Neuronal stem cell (in vitro differentiated cells): ENCODE measurements at regions not wholly inside any gene's neighbourhood (a gene's known extent, or its start where the extent isn't known, plus 50 kb on each side); places are given as distances from the start of the nearest gene placed in this dataset.

Source experiments
- DNase-seq: peaks from one replicate; pipeline ENCODE4 v3.0.0-alpha.2; 2013; ENCODE audit warnings: low spot score
- H2AFZ ChIP-seq: one replicate; pipeline ENCODE4 v1.6.1; 2013; ENCODE audit warnings: mild to moderate bottlenecking, low read length, inconsistent platforms
- H2AK5ac ChIP-seq: 2 replicates; pipeline ENCODE4 v1.6.1; 2013; ENCODE audit warnings: low read depth, mild to moderate bottlenecking, inconsistent platforms, low read length, moderate library complexity, mixed read lengths
- H2BK120ac ChIP-seq: 2 replicates; pipeline ENCODE4 v1.6.1; 2013; ENCODE audit warnings: low read depth, mild to moderate bottlenecking, inconsistent platforms, low read length, moderate library complexity, mixed read lengths
- H2BK12ac ChIP-seq: one replicate; pipeline ENCODE4 v1.6.1; 2013; ENCODE audit warnings: low read length, inconsistent platforms
- H2BK15ac ChIP-seq: 2 replicates; pipeline ENCODE4 v1.6.1; 2013; ENCODE audit warnings: mild to moderate bottlenecking, low read length, inconsistent platforms, mixed read lengths
- H2BK5ac ChIP-seq: one replicate; pipeline ENCODE4 v1.6.1; 2013; ENCODE audit warnings: inconsistent platforms, mild to moderate bottlenecking, low read length, moderate library complexity
- H3K14ac ChIP-seq: one replicate; pipeline ENCODE4 v1.6.1; 2013; ENCODE audit warnings: low read length, inconsistent platforms
- H3K18ac ChIP-seq: 2 replicates; pipeline ENCODE4 v1.6.1; 2013; ENCODE audit warnings: low read length, inconsistent platforms
- H3K23ac ChIP-seq: 2 replicates; pipeline ENCODE4 v1.6.1; 2013; ENCODE audit warnings: low read depth, mild to moderate bottlenecking, mixed read lengths, low read length, inconsistent platforms; ENCODE audit not compliant: poor library complexity
- H3K27ac ChIP-seq: replicated peaks from 3 replicates; pipeline ENCODE4 v1.5.1; 2013; ENCODE audit warnings: low read length, inconsistent platforms
- H3K27me3 ChIP-seq, 3 experiments: 2 replicates each; pipeline ENCODE4 v1.6.1; 2013; ENCODE audit warnings: low read length in 3 of 3, mild to moderate bottlenecking in 2 of 3, inconsistent platforms in 1 of 3, low read depth in 1 of 3, mixed read lengths in 1 of 3, moderate library complexity in 1 of 3; ENCODE audit not compliant: control insufficient read depth in 3 of 3, insufficient read depth in 3 of 3
- H3K36me3 ChIP-seq, 2 donors: replicated peaks in 1 of 2; 2 replicates each; pipeline ENCODE4 v1.6.1; 2013; ENCODE audit warnings: low read length in 2 of 2; ENCODE audit not compliant: control insufficient read depth in 2 of 2, insufficient read depth in 2 of 2
- H3K4ac ChIP-seq: 2 replicates; pipeline ENCODE4 v1.6.1; 2013; ENCODE audit warnings: inconsistent platforms, mild to moderate bottlenecking, low read length, moderate library complexity
- H3K4me1 ChIP-seq, 2 donors: 1 replicate in 1 of 2; 2 replicates in 1 of 2; pipeline ENCODE4 v1.6.1; 2013; ENCODE audit warnings: low read length in 2 of 2, low read depth in 1 of 2; ENCODE audit not compliant: control insufficient read depth in 2 of 2, insufficient read depth in 1 of 2
- H3K4me2 ChIP-seq: one replicate; pipeline ENCODE4 v1.6.1; 2013; ENCODE audit warnings: mild to moderate bottlenecking, low read length, inconsistent platforms; ENCODE audit not compliant: insufficient read depth, poor library complexity, severe bottlenecking
- H3K4me3 ChIP-seq, 2 donors: 2 replicates each; pipeline ENCODE4 v1.5.1; 2013; ENCODE audit warnings: low read length in 2 of 2, mild to moderate bottlenecking in 2 of 2, inconsistent platforms in 1 of 2, moderate library complexity in 1 of 2
- H3K79me1 ChIP-seq: one replicate; pipeline ENCODE4 v1.6.1; 2013; ENCODE audit warnings: low read depth, mild to moderate bottlenecking, inconsistent platforms, low read length, moderate library complexity
- H3K9ac ChIP-seq: one replicate; pipeline ENCODE4 v1.6.1; 2013; ENCODE audit warnings: mild to moderate bottlenecking, low read depth, low read length, inconsistent platforms; ENCODE audit not compliant: poor library complexity
- H3K9me3 ChIP-seq, 2 donors: replicated peaks in 1 of 2; 2 replicates each; pipeline versions ENCODE3 to v1.6.1; 2013; ENCODE audit warnings: low read length in 2 of 2, mild to moderate bottlenecking in 2 of 2, inconsistent platforms in 1 of 2, low read depth in 1 of 2, mixed read lengths in 1 of 2, moderate library complexity in 1 of 2; ENCODE audit not compliant: control insufficient read depth in 2 of 2, insufficient read depth in 1 of 2
- H4K8ac ChIP-seq: one replicate; pipeline ENCODE4 v1.6.1; 2013; ENCODE audit warnings: low read depth, mild to moderate bottlenecking, inconsistent platforms, low read length, moderate library complexity
- H4K91ac ChIP-seq: one replicate; pipeline ENCODE4 v1.6.1; 2013; ENCODE audit warnings: low read length, low read depth, mild to moderate bottlenecking, inconsistent platforms; ENCODE audit not compliant: poor library complexity
- WGBS, 2 donors: extraction: QIAGEN DNeasy Blood & Tissue Kit; methylation state at CpG; one replicate each; pipeline ENCODE4 v1.1.7; 2013; ENCODE audit warnings: missing lambda C conversion rate in 2 of 2, mixed read lengths in 1 of 2; ENCODE audit not compliant: insufficient read length in 2 of 2, insufficient replicate concordance in 1 of 2; ENCODE audit errors: extremely low coverage in 2 of 2; 5-methylcytosine and 5-hydroxymethylcytosine counted together

DNA sequence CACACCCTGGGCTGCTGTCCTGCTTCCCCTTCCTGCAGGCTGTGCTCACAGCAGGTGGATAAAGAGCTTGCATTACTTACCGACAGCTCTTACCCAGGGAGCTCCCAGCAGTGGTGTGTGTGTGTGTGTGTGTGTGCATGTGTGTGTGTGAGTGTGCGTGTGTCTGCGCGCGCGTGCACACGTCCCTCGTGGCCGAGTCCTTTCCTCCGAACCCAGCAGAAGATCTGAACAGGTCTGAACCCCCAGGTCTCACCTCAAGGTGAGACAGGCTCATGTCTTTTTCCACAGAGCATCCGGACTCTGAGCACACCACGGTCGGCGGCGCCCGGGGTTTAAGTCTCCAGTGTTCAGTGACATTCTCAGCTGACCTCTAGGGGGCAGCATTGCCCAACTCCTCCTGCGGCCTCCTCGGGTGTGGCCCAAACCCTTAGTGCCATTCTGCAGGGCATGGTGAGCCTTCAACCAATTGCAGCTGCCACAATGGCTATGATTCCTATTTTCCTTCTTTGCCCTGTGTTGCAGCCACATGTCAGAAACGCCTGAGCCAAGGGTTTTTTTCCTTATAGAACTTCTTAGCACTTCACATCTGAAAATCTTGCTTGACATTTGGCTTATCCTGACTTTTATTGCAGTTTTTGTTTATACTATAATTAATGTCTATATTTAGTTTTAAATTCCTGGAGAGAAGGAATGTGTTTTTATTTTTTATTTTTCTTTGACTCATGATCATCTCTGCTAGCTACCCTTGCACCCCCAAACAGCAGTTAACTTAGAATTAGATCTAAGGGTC, 64.1 kb upstream of the KLHL25 start:
- Histone ChIP-seq H3K36me3 (no peaks in the 10 kb centered on the region), H2BK12ac (peak overlapping the region; percentile 73), H3K4me3 (peak overlapping the region; percentile 22 to 74), H3K23ac (peak overlapping the region; percentile 93), H4K91ac (no peak overlapping the region), H3K79me1 (no peaks in the 10 kb centered on the region), H3K18ac (peak overlapping the region; percentile 91), H2AFZ (peak overlapping the region; percentile 70), H3K4me2 (peak overlapping the region; percentile 66), H3K27me3 (peaks cover 0 to 17% (median 0%) of the 10 kb centered on the region in 3 experiments), H2BK5ac (no peak overlapping the region), H2BK120ac (no peak overlapping the region), H3K14ac (peak overlapping the region; percentile 21), H3K4ac (no peak overlapping the region), H3K4me1 (peaks cover 0 to 2% of the 10 kb centered on the region in 2 donors), H3K9ac (peak overlapping the region; percentile 86), H3K9me3 (no peaks in the 10 kb centered on the region), H4K8ac (peak overlapping the region; percentile 65), H2BK15ac (peak overlapping the region; percentile 75), H2AK5ac (no peak overlapping the region), H3K27ac (no peak overlapping the region)
- peak; percentile 76 for DNase-seq
- no CpG with 5 or more reads among the region's 19 CpGs for WGBS, 2 donors

DNA sequence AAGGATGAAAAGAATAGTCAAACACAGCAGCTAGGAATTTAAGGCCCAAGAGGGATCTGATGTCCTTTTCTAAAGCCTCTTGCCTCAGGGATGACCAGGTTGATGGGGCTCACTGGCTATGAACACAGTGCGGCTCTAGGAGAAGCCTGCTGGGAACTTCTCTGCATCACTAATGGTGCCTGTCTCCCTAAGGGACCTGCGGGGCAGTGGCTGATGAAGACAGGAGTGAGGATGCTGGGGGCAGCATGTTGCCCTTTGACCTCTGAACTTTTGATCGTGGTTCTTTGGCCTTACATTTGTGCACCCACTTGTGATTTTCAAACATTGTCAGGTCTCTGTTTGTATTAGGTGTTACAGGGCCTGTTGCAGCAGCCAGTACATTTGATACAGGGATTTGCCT, 64.9 kb upstream of the KLHL25 start:
- H2BK5ac ChIP-seq = no peak overlapping the region
- no peak overlapping the region for H2AFZ ChIP-seq
- H3K36me3 ChIP-seq = no peaks in the 10 kb centered on the region
- no CpG with 5 or more reads among the region's 3 CpGs for WGBS, 2 donors
- no peak for DNase-seq
- no peak overlapping the region for H3K23ac ChIP-seq
- H2BK120ac ChIP-seq = no peak overlapping the region
- H3K18ac ChIP-seq = no peak overlapping the region
- no peak overlapping the region for H3K4me2 ChIP-seq
- H2BK15ac ChIP-seq = no peak overlapping the region
- no peak overlapping the region for H3K4ac ChIP-seq
- no peak overlapping the region for H3K9ac ChIP-seq
- H3K27me3 ChIP-seq = peaks cover 0 to 17% (median 0%) of the 10 kb centered on the region in 3 experiments
- peaks cover 0 to 3% of the 10 kb centered on the region in 2 donors for H3K4me1 ChIP-seq
- H3K27ac ChIP-seq = no peak overlapping the region
- H2BK12ac ChIP-seq = no peak overlapping the region
- no peak overlapping the region for H3K14ac ChIP-seq
- H4K8ac ChIP-seq = no peak overlapping the region
- no peak overlapping the region for H2AK5ac ChIP-seq
- no peak overlapping the region for H4K91ac ChIP-seq
- no peak overlapping the region for H3K4me3 ChIP-seq
- no peaks in the 10 kb centered on the region for H3K79me1 ChIP-seq
- H3K9me3 ChIP-seq = no peaks in the 10 kb centered on the region

DNA sequence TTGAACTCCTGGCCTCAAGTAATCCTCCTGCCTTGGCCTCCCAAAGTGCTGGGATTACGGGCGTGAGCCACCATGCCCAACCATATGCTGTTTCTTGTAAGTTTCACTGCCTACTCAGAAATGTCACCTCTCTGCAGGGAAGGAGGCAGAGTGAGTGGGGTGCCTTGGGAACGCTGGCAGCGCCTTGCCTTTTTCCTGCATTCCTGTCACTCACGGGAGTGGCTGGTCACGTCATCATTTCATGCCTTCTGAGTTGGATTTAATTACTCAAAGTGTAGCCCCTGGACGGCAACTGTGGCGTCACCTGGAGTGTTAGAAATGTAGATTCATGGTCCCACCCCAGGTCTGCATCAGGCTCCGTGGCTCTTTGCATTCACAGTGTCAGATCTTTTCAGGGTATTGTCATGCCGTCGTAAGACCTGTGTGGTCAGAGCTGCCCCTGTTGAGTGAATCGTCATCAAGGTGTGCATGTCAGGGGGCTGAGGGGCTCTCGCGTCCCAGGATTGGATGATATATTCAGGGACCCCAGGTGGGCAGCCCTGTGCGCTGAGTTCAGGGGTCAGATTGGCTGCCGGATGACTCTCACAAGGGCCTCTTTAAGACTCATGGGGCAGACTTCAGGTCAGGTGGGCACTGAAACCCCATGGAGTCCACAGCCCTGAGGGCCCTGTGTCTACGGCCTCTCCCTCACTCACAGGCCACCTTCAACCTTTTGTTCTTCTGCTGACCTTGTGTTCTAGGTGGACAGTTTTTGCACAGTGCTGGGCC, 65.9 kb upstream of the KLHL25 start:
- Histone ChIP-seq H3K14ac (no peak overlapping the region), H4K8ac (no peak overlapping the region), H3K4ac (no peak overlapping the region), H2BK5ac (peak overlapping the region; percentile 71), H3K4me3 (peak overlapping the region in 1 of 2 donors; percentile 6), H3K4me2 (no peak overlapping the region), H2AFZ (no peak overlapping the region), H3K36me3 (no peaks in the 10 kb centered on the region), H3K18ac (peak overlapping the region; percentile 24), H3K9me3 (no peaks in the 10 kb centered on the region), H4K91ac (no peak overlapping the region), H3K23ac (peak overlapping the region; percentile 82), H3K27ac (no peak overlapping the region), H2BK15ac (no peak overlapping the region), H3K27me3 (peaks cover 0 to 17% (median 0%) of the 10 kb centered on the region in 3 experiments), H2BK120ac (no peak overlapping the region), H3K4me1 (peaks cover 0 to 5% of the 10 kb centered on the region in 2 donors), H3K9ac (peak overlapping the region; percentile 12), H2AK5ac (peak overlapping the region; percentile 67), H2BK12ac (no peak overlapping the region), H3K79me1 (no peaks in the 10 kb centered on the region)
- no CpG with 5 or more reads among the region's 17 CpGs for WGBS, 2 donors
- no peak for DNase-seq
